Aorta (tissue), 5 donors: ENCODE measurements at regions not wholly inside any gene's neighbourhood (a gene's known extent, or its start where the extent isn't known, plus 50 kb on each side); places are given as distances from the start of the nearest gene placed in this dataset.

ENCODE experiments used
- ATAC-seq: fragments of 200-7000 bp; cut with Tn5 transposase; one replicate; pipeline ENCODE4 v1.9.1; 2022; ENCODE audit warnings: moderate library complexity; ENCODE audit not compliant: low FRiP score
- DNase-seq, 2 donors: peaks; one replicate each; pipeline ENCODE4 v3.0.0-alpha.2; 2020
- H3K27ac ChIP-seq, 2 donors: one replicate each; pipeline ENCODE4 v1.5.1; 2013; ENCODE audit warnings: low read length in 2 of 2, mild to moderate bottlenecking in 2 of 2, moderate library complexity in 2 of 2, control low read depth in 1 of 2, inconsistent platforms in 1 of 2, low read depth in 1 of 2
- H3K27me3 ChIP-seq, 2 donors: one replicate each; pipeline ENCODE4 v1.6.1; 2013; ENCODE audit warnings: control low read depth in 1 of 2, low read length in 1 of 2, mild to moderate bottlenecking in 1 of 2, moderate library complexity in 1 of 2; ENCODE audit not compliant: insufficient read depth in 2 of 2, control insufficient read depth in 1 of 2
- H3K36me3 ChIP-seq, 2 donors: one replicate each; pipeline ENCODE4 v1.6.1; 2013; ENCODE audit warnings: control low read depth in 1 of 2, low read length in 1 of 2, mild to moderate bottlenecking in 1 of 2; ENCODE audit not compliant: insufficient read depth in 2 of 2, control insufficient read depth in 1 of 2
- H3K4me1 ChIP-seq, 2 donors: one replicate each; pipeline ENCODE4 v1.6.1; 2013; ENCODE audit warnings: low read length in 2 of 2, control low read depth in 1 of 2, mild to moderate bottlenecking in 1 of 2, moderate library complexity in 1 of 2; ENCODE audit not compliant: insufficient read depth in 2 of 2, control insufficient read depth in 1 of 2
- H3K4me3 ChIP-seq, 2 donors: one replicate each; pipeline ENCODE4 v1.5.1; 2013; ENCODE audit warnings: low read length in 2 of 2, control low read depth in 1 of 2, mild to moderate bottlenecking in 1 of 2
- H3K9me3 ChIP-seq: one replicate; pipeline ENCODE4 v1.6.1; 2013; ENCODE audit warnings: mild to moderate bottlenecking, low read length; ENCODE audit not compliant: control insufficient read depth
- WGBS, 2 donors: extraction: QIAGEN DNeasy Blood & Tissue Kit; methylation state at CpG; one replicate each; pipeline ENCODE4 v1.1.7; 2013; 5-methylcytosine and 5-hydroxymethylcytosine counted together
- intact Hi-C, 2 donors: fragments of 100-400 bp; cut with DNase I; formaldehyde crosslinking; loops; one replicate each; pipeline versions ENCODE4 v1.14.2 to v1.15.0; 2022
- donor health status: healthy with polysubstance abuse.
- donor health status: Bipolar disorder and iron deficiency.
- donor health status: DM: no; HTN: no; CAD: no.
- donor health status: DM: no; HTN: no; CAD: no.
- donor health status: DM: yes; HTN: yes; CAD: no.

DNA sequence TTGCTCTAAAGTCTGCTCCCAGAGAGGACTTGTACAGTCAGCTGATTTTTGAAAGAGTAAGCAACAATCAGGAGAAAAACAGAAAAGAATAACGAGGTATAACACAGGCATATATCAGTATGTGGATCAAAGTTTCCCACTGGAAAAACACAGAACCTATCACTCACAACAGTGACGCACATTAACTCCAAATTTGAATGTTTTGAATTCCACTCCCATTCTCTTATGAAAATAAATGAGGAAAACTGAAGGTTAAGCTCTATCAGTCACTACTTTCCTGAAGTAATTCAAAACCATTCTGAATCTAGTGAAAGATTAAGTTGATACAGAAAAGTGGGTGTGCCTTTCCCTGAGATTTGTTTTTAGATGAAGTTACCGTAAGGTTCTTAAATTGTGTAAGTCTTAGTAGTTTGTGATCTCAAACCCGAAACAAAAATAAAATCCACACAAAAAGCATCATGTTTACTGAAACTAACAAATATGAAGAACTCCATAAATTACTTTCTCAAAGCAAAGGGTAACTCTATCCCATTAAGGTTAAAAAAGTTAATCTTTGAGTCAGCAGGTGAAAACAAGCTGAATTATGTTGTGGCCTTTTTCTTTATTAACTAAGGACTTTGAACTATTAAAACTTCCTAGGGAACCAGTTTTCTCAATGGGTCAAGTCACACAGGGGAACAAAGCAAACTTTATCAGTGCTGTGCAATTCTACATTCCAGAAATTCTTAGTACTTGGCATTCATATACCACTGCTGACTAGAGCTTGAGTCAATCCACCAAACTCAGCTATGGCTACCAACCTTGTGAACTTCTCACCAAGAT is 115.7 kb downstream of the OGFRL1 start:
- peaks cover 3 to 6% of the 10 kb centered on the region in 2 donors for H3K4me1 ChIP-seq
- 8 to 11% methylated on average over 4 of the region's 4 CpGs for WGBS, 2 donors
- peak overlapping the region in 1 of 2 donors; percentile 14 for H3K4me3 ChIP-seq
- no peak overlapping the region for H3K27ac ChIP-seq
- ATAC-seq = peak; percentile 38
- no peaks in the 10 kb centered on the region for H3K27me3 ChIP-seq
- intact Hi-C loops = no loop called here
- no peak for DNase-seq
- H3K9me3 ChIP-seq = no peaks in the 10 kb centered on the region
- peaks cover 0 to 2% of the 10 kb centered on the region in 2 donors for H3K36me3 ChIP-seq

DNA sequence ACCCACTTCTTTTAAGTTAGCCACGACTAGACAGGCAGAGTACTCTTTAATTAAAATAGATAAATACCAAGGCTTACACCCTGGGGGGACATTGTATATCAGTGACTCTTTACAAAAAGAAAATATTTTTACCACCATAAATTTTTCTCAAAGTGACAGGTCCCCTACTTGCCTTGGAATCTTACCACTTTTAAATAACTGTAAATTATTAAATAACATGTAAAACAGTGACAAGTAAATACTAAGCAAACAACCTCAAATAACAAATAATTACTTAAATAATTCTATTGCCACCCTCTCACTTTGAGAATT is 116.3 kb downstream of the OGFRL1 start:
- H3K4me3 ChIP-seq = no peak overlapping the region
- H3K4me1 ChIP-seq = peaks cover 3 to 6% of the 10 kb centered on the region in 2 donors
- ATAC-seq = no peak
- 5 to 15% methylated on average over 1 of the region's 1 CpG for WGBS, 2 donors
- peak overlapping the region in 1 of 2 donors; percentile 67 for H3K27ac ChIP-seq
- no peak for DNase-seq
- H3K9me3 ChIP-seq = no peaks in the 10 kb centered on the region
- H3K36me3 ChIP-seq = peaks cover 0 to 2% of the 10 kb centered on the region in 2 donors
- H3K27me3 ChIP-seq = no peaks in the 10 kb centered on the region
- intact Hi-C loops = no loop called here

DNA sequence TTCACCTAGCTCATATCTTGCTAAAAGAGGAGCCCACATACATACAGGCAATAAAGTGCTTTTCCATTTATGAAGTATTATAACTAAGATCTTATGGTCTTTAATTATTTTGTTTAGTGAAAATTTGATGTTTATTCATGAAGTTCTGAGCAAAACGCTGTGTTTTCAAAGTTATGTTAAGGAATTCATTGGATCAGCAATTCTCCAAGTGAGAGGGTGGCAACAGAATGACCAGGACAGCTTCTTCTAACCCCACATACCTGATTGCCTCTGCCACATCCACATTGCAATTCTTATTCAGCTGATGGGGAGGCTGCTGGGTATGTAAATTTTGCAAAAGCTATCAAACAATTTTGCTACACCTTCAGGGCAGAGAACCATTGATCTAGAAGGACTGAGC is 116.8 kb downstream of the OGFRL1 start:
- peaks cover 0 to 2% of the 10 kb centered on the region in 2 donors for H3K36me3 ChIP-seq
- peaks cover 3 to 6% of the 10 kb centered on the region in 2 donors for H3K4me1 ChIP-seq
- H3K4me3 ChIP-seq = no peak overlapping the region
- DNase-seq = no peak
- 74 to 76% methylated on average over 1 of the region's 1 CpG for WGBS, 2 donors
- H3K27me3 ChIP-seq = no peaks in the 10 kb centered on the region
- H3K9me3 ChIP-seq = no peaks in the 10 kb centered on the region
- no peak for ATAC-seq
- intact Hi-C loops = no loop called here
- H3K27ac ChIP-seq = peak overlapping the region in 1 of 2 donors; percentile 67

DNA sequence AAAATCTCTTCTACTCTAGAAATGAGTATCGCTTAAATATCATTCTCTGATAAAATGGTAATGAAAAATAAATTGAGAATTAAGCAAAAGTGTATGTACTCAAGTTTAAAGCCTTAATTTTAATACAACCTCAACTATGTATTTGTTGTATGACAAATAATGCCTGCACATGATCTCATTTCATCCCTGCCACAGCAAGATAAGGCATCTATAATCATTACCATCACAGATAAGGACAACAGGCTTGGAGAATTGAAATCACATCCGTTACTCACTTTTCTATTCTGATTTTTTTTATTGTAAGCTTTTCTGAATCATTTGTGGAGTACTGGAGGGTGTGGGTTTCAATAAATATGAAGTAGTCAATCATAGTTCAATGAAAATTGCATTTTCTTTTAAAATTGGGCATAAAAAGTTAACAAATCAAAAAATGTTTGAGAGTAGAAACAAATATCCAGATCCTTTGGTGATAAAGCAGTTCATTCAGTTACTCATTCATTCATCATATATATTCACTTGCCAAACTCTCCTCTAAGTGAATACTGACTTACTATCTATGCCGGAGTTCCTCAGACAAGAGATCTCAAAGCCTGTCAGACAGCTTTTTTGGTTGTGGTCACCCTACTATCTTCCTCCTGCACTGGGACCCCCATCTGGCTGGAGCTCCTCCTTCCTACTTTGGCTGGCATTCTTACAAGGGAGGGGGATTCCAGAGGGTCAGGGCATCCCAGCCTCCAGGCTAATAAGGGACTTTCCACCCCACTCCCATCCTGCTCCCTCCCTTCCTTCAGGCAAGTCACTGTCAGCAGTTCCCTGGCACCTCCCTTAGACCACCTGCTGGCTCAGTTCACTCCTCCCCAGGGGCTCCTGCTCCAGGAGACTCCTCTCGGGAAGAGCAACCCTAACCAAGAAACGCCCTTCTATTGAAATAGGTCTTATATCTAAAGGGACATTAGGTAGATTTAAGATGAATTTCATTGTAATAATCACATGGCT is 118.6 kb downstream of the OGFRL1 start:
- Histone ChIP-seq H3K27me3 (no peaks in the 10 kb centered on the region), H3K27ac (no peak overlapping the region), H3K4me3 (no peak overlapping the region), H3K36me3 (peaks cover 0 to 2% of the 10 kb centered on the region in 2 donors), H3K9me3 (no peaks in the 10 kb centered on the region), H3K4me1 (peaks cover 4 to 9% of the 10 kb centered on the region in 2 donors)
- intact Hi-C loops = no loop called here
- 81 to 90% methylated on average over 5 of the region's 5 CpGs for WGBS, 2 donors
- ATAC-seq (no peak), DNase-seq (no peak)

DNA sequence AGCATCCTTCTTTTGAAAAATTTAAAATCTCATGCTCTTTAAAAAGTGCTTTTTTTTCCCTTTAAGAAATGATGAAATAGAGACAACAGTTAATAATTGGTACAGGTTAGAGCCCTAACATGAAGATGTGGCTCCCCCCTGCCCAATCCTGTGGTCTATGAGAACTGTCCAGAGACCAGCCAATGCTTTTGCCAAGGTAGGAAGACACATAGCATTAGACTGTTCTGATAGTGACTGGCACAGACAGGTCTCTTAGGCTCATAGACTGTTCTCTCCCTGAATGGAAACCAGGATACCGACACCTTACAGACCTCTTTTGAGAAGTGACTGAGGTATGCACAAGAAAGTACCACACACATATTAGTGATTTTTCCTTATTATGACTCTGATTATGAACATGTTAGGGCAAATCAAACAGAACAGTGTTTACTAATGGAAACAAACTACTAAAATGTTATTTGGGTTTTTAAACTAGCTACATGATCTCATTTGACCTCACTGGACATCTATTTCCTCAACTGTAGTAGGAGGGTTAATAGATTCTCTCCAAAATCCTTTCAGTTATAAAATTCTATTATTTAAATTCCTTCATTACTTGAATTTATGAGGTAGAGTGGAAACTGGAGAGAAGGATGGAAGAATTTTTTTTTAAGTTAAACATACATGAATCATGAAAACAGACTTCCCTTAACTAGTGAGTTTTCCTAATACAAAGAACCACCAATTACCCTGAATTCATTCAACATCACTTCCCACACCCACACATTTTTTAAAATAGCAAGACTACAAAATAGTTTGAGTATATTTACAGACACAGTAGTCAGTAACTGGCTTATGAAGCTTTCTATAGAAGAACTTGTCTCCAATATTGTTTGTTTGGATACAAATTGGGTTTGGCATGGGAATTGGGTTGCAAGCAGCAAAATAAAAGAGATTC is 120.4 kb downstream of the OGFRL1 start:
- intact Hi-C loops = no loop called here
- 89 to 91% methylated on average over 1 of the region's 1 CpG for WGBS, 2 donors
- Histone ChIP-seq H3K4me3 (no peak overlapping the region), H3K27me3 (no peaks in the 10 kb centered on the region), H3K9me3 (no peaks in the 10 kb centered on the region), H3K36me3 (peaks cover 0 to 2% of the 10 kb centered on the region in 2 donors), H3K4me1 (peaks cover 7 to 11% of the 10 kb centered on the region in 2 donors), H3K27ac (peak overlapping the region in 1 of 2 donors; percentile 40)
- DNase-seq (no peak), ATAC-seq (peak; percentile 27)

DNA sequence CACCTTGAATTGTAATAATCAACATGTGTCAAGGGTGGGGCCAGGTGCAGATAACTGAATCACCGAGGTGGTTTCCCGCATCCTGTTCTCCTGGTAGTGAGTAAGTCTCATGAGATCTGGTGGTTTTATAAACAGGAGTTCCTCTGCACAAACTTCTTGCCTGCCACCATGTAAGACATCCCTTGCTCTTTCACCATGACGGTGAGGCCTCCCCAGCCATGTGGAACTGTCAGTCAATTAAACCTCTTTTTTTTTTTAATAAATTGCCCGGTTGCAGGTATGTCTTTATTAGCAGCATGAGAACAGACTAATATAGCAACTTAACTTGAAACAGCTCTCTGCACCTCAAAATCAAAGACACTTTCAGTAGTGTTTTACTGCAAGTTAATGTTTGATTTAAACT is 121.6 kb downstream of the OGFRL1 start:
- no peaks in the 10 kb centered on the region for H3K27me3 ChIP-seq
- 91 to 95% methylated on average over 4 of the region's 4 CpGs for WGBS, 2 donors
- H3K27ac ChIP-seq = no peak overlapping the region
- intact Hi-C loops = no loop called here
- DNase-seq = no peak
- no peak for ATAC-seq
- H3K36me3 ChIP-seq = peaks cover 0 to 3% of the 10 kb centered on the region in 2 donors
- no peaks in the 10 kb centered on the region for H3K9me3 ChIP-seq
- H3K4me1 ChIP-seq = peaks cover 7 to 13% of the 10 kb centered on the region in 2 donors
- H3K4me3 ChIP-seq = no peak overlapping the region

DNA sequence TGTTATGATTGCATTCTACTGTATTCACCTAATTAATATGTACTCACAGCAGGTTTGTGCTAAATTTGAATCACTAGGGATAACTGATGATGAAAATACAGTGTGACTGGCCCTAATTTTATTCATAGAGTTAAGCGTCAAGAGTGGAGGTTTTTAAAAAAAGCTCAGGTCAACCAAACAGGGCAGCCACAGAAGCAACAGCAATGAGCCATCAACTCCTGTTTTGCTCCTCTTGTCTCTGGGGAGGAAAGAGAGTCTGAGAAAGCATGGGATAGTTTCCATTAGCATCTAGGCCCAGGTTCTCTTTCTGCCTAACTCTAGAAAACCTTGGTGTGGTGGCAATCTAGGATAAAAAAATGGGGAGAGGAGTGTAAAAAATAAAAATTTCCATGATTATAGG is 122.1 kb downstream of the OGFRL1 start:
- Histone ChIP-seq H3K9me3 (no peaks in the 10 kb centered on the region), H3K27ac (no peak overlapping the region), H3K27me3 (no peaks in the 10 kb centered on the region), H3K4me1 (peaks cover 8 to 9% of the 10 kb centered on the region in 2 donors), H3K4me3 (peak overlapping the region in 1 of 2 donors; percentile 11), H3K36me3 (peaks cover 0 to 4% of the 10 kb centered on the region in 2 donors)
- intact Hi-C loops = no loop called here
- DNase-seq (no peak), ATAC-seq (no peak)
- 58 to 67% methylated on average over 1 of the region's 1 CpG for WGBS, 2 donors

DNA sequence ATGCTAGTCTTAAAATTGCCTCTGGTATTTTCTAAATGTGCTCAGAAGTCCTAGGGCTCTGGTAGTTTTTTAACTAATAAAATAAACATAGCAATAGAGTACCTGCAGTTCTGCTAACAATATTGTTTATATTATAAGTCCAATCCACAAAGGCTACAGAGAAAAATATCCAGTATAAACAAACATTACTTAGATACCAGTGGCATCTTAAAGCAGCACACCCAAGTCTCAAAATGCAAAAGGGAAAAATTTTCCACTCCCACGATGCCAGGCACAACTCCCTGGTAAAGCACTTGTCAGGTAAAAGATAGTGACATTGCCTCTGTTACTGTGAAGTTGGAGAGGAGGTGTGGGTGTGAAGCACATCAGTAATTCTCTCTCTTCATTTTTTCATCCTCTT is 123.3 kb downstream of the OGFRL1 start:
- ATAC-seq (no peak), DNase-seq (no peak)
- H3K27ac ChIP-seq = peak overlapping the region; percentile 44 to 67
- WGBS, 2 donors = 19 to 26% methylated on average over 1 of the region's 1 CpG
- H3K9me3 ChIP-seq = no peaks in the 10 kb centered on the region
- no peaks in the 10 kb centered on the region for H3K27me3 ChIP-seq
- no peak overlapping the region for H3K4me3 ChIP-seq
- H3K4me1 ChIP-seq = peaks cover 9 to 13% of the 10 kb centered on the region in 2 donors
- intact Hi-C loops = no loop called here
- peaks cover 0 to 9% of the 10 kb centered on the region in 2 donors for H3K36me3 ChIP-seq
